Activated T-helper 1 cell treated with anti-CD3 and anti-CD28 coated beads, Interleukin-12 subunit alpha, Interleukin-12 subunit beta, Interleukin-2, Interleukin-4 antibody, amounts not matched to agents 30 ng/mL and 10 ng/mL and 1 ng/mL, durations not matched to agents 14 hours and 24 hours and 36 hours (primary cell): ENCODE measurements at regions not wholly inside any gene's neighbourhood (a gene's known extent, or its start where the extent isn't known, plus 50 kb on each side); places are given as distances from the start of the nearest gene placed in this dataset.

Source experiments
- DNase-seq: peaks from one replicate; pipeline ENCODE4 v3.0.0; 2021; ENCODE audit warnings: low spot score
- H3K27ac Mint-ChIP-seq: one replicate; pipeline ENCODE4 v1.8.0; 2021; ENCODE audit warnings: mild to moderate bottlenecking, mixed read lengths
- H3K27me3 Mint-ChIP-seq: one replicate; pipeline ENCODE4 v1.8.0; 2022; ENCODE audit warnings: mild to moderate bottlenecking, moderate library complexity, mixed read lengths; ENCODE audit not compliant: insufficient read depth
- H3K36me3 Mint-ChIP-seq: one replicate; pipeline ENCODE4 v1.8.0; 2021; ENCODE audit warnings: low read depth, mixed read lengths
- H3K4me1 Mint-ChIP-seq: one replicate; pipeline ENCODE4 v1.8.0; 2021; ENCODE audit warnings: low read depth, mixed read lengths
- H3K4me3 Mint-ChIP-seq: one replicate; pipeline ENCODE4 v1.8.0; 2021; ENCODE audit warnings: mild to moderate bottlenecking, moderate library complexity, mixed read lengths
- H3K9me3 Mint-ChIP-seq: one replicate; pipeline ENCODE4 v1.8.0; 2021; ENCODE audit warnings: mixed read lengths
- intact Hi-C: fragments of 100-400 bp; cut with micrococcal nuclease; formaldehyde crosslinking; loops from one replicate; pipeline ENCODE4 v1.15.1; 2024

- H3K27me3 Mint-ChIP-seq, result peaks cover 39% of the 10 kb centered on the region
- intact Hi-C loops, result loop anchor here (5.0 kb wide), 1 partner anchor 260 kb away; no protein-coding TSS in a partner anchor
- no peak for DNase-seq
Measured at GRCh38 chr3:193872265-193872753, 263.6 kb upstream of the HES1 start.

GRCh38 chr3:193873426-193874201 is 262.3 kb upstream of the HES1 start:
- Mint-ChIP-seq H3K36me3 (no peaks in the 10 kb centered on the region), H3K9me3 (no peaks in the 10 kb centered on the region), H3K4me3 (no peak overlapping the region), H3K27me3 (peaks cover 40% of the 10 kb centered on the region), H3K4me1 (peaks cover 11% of the 10 kb centered on the region), H3K27ac (no peak overlapping the region)
- intact Hi-C loops, result loop anchor here (5.0 kb wide), 1 partner anchor 259 kb away; no protein-coding TSS in a partner anchor
- no peak for DNase-seq

More at GRCh38 chr3:193872265-193872753, 263.6 kb upstream of the HES1 start:
- H3K9me3 Mint-ChIP-seq, result no peaks in the 10 kb centered on the region
- H3K4me1 Mint-ChIP-seq, result peaks cover 11% of the 10 kb centered on the region
- no peaks in the 10 kb centered on the region for H3K36me3 Mint-ChIP-seq
- H3K27ac Mint-ChIP-seq, result no peak overlapping the region
- H3K4me3 Mint-ChIP-seq, result no peak overlapping the region

- no peak for DNase-seq
- Mint-ChIP-seq H3K9me3 (no peaks in the 10 kb centered on the region), H3K4me3 (no peak overlapping the region), H3K4me1 (peaks cover 10% of the 10 kb centered on the region), H3K36me3 (no peaks in the 10 kb centered on the region), H3K27me3 (peaks cover 38% of the 10 kb centered on the region), H3K27ac (no peak overlapping the region)
- intact Hi-C loops, result loop anchor here (5.0 kb wide), 1 partner anchor 258 kb away; no protein-coding TSS in a partner anchor
Measured at GRCh38 chr3:193874512-193874911, 261.4 kb upstream of the HES1 start.

GRCh38 chr3:193874997-193875593 is 260.9 kb upstream of the HES1 start:
- H3K4me3 Mint-ChIP-seq, result no peak overlapping the region
- DNase-seq, result no peak
- H3K27ac Mint-ChIP-seq, result no peak overlapping the region
- H3K36me3 Mint-ChIP-seq, result no peaks in the 10 kb centered on the region
- intact Hi-C loops, result loop anchor here (5.0 kb wide), 1 partner anchor 257 kb away; no protein-coding TSS in a partner anchor
- H3K27me3 Mint-ChIP-seq, result peaks cover 32% of the 10 kb centered on the region
- H3K4me1 Mint-ChIP-seq, result peaks cover 4% of the 10 kb centered on the region
- no peaks in the 10 kb centered on the region for H3K9me3 Mint-ChIP-seq

- no peaks in the 10 kb centered on the region for H3K4me1 Mint-ChIP-seq
- H3K36me3 Mint-ChIP-seq, result no peaks in the 10 kb centered on the region
- no peak overlapping the region for H3K27ac Mint-ChIP-seq
- intact Hi-C loops, result no loop called here
- H3K9me3 Mint-ChIP-seq, result no peaks in the 10 kb centered on the region
- no peak overlapping the region for H3K4me3 Mint-ChIP-seq
- DNase-seq, result no peak
- peaks cover 32% of the 10 kb centered on the region for H3K27me3 Mint-ChIP-seq
Measured at GRCh38 chr3:193875601-193876321, 260.2 kb upstream of the HES1 start.

GRCh38 chr3:193879099-193879863 is 256.7 kb upstream of the HES1 start:
- Mint-ChIP-seq H3K9me3 (no peaks in the 10 kb centered on the region), H3K4me3 (no peak overlapping the region), H3K4me1 (no peaks in the 10 kb centered on the region), H3K36me3 (no peaks in the 10 kb centered on the region), H3K27ac (no peak overlapping the region), H3K27me3 (peaks cover 31% of the 10 kb centered on the region)
- no peak for DNase-seq
- intact Hi-C loops, result no loop called here

- Mint-ChIP-seq H3K4me3 (no peak overlapping the region), H3K27me3 (peaks cover 31% of the 10 kb centered on the region), H3K36me3 (no peaks in the 10 kb centered on the region), H3K9me3 (no peaks in the 10 kb centered on the region), H3K27ac (no peak overlapping the region), H3K4me1 (no peaks in the 10 kb centered on the region)
- no peak for DNase-seq
- intact Hi-C loops, result no loop called here
Measured at GRCh38 chr3:193879864-193880242, 256.1 kb upstream of the HES1 start.

- no peaks in the 10 kb centered on the region for H3K36me3 Mint-ChIP-seq
- H3K9me3 Mint-ChIP-seq, result no peaks in the 10 kb centered on the region
- no peak overlapping the region for H3K27ac Mint-ChIP-seq
Measured at GRCh38 chr3:193882091-193882490, 253.9 kb upstream of the HES1 start.

GRCh38 chr3:193883551-193883950 is 252.4 kb upstream of the HES1 start:
- Mint-ChIP-seq H3K4me1 (no peaks in the 10 kb centered on the region), H3K9me3 (no peaks in the 10 kb centered on the region), H3K4me3 (no peak overlapping the region), H3K27ac (no peak overlapping the region), H3K27me3 (peaks cover 21% of the 10 kb centered on the region), H3K36me3 (no peaks in the 10 kb centered on the region)
- no peak for DNase-seq
- intact Hi-C loops, result no loop called here

More at GRCh38 chr3:193882091-193882490, 253.9 kb upstream of the HES1 start:
- Mint-ChIP-seq H3K4me3 (no peak overlapping the region), H3K4me1 (no peaks in the 10 kb centered on the region), H3K27me3 (peaks cover 31% of the 10 kb centered on the region)
- intact Hi-C loops, result no loop called here
- no peak for DNase-seq

GRCh38 chr3:193884027-193884426 is 251.9 kb upstream of the HES1 start:
- H3K4me1 Mint-ChIP-seq, result no peaks in the 10 kb centered on the region
- no peak overlapping the region for H3K4me3 Mint-ChIP-seq
- peaks cover 21% of the 10 kb centered on the region for H3K27me3 Mint-ChIP-seq
- no peaks in the 10 kb centered on the region for H3K9me3 Mint-ChIP-seq
- no peak overlapping the region for H3K27ac Mint-ChIP-seq
- no peak for DNase-seq
- intact Hi-C loops, result no loop called here
- no peaks in the 10 kb centered on the region for H3K36me3 Mint-ChIP-seq

- no peaks in the 10 kb centered on the region for H3K4me1 Mint-ChIP-seq
- intact Hi-C loops, result no loop called here
- no peak overlapping the region for H3K4me3 Mint-ChIP-seq
- peaks cover 17% of the 10 kb centered on the region for H3K27me3 Mint-ChIP-seq
- no peaks in the 10 kb centered on the region for H3K36me3 Mint-ChIP-seq
- no peak for DNase-seq
- H3K9me3 Mint-ChIP-seq, result no peaks in the 10 kb centered on the region
- no peak overlapping the region for H3K27ac Mint-ChIP-seq
Measured at GRCh38 chr3:193884652-193885051, 251.3 kb upstream of the HES1 start.

- H3K9me3 Mint-ChIP-seq, result no peaks in the 10 kb centered on the region
Measured at GRCh38 chr3:193885832-193886231, 250.1 kb upstream of the HES1 start.

More at GRCh38 chr3:193885832-193886231, 250.1 kb upstream of the HES1 start:
- intact Hi-C loops, result no loop called here
- no peaks in the 10 kb centered on the region for H3K4me1 Mint-ChIP-seq
- H3K36me3 Mint-ChIP-seq, result no peaks in the 10 kb centered on the region
- H3K4me3 Mint-ChIP-seq, result no peak overlapping the region
- peaks cover 13% of the 10 kb centered on the region for H3K27me3 Mint-ChIP-seq
- DNase-seq, result no peak
- H3K27ac Mint-ChIP-seq, result no peak overlapping the region
